GM12878 (cell line): ENCODE measurements at regions not wholly inside any gene's neighbourhood (a gene's known extent, or its start where the extent isn't known, plus 50 kb on each side); places are given as distances from the start of the nearest gene placed in this dataset.

Experiments
- ATAC-seq: fragments of 200-7000 bp; cut with Tn5 transposase; 3 replicates; pipeline ENCODE4 v1.9.1; 2020; ENCODE audit warnings: mild to moderate bottlenecking, moderate library complexity
- BruUV-seq: library from RNA; stranded (reverse); fragments of 400-500 nt; replicated peaks from 2 replicates; lab custom pipeline; 2021; lab: Mats Ljungman, UMichigan
- CTCF ChIA-PET: fragments of 300-600 bp; sonication (Branson Sonifier 250); formaldehyde crosslinking; extraction: SDS; loops from one replicate; lab custom pipeline; 2021; ENCODE audit warnings: inconsistent platforms; lab: Yijun Ruan, JAX
- POLR2A ChIA-PET: fragments of 350-600 bp; formaldehyde crosslinking; extraction: SDS; loops from one replicate; lab custom pipeline; 2021; ENCODE audit warnings: inconsistent platforms; lab: Charles Lee
- RAD21 ChIA-PET: fragments of 300-600 bp; sonication (Branson Sonifier 250); formaldehyde crosslinking; loops from one replicate; lab custom pipeline; 2023; ENCODE audit warnings: antibody characterized with exemption; ENCODE audit not compliant: unreplicated experiment; lab: Charles Lee
- SMC1A ChIA-PET: fragments of 300-600 bp; sonication (Branson Sonifier 250); formaldehyde crosslinking; loops from one replicate; lab custom pipeline; 2023; ENCODE audit not compliant: unreplicated experiment, uncharacterized antibody; lab: Charles Lee
- DNase-seq: peaks from one replicate; pipeline ENCODE4 v3.0.0-alpha.2; 2011; ENCODE audit warnings: low read depth, low spot score
- FAIRE-seq: peaks from 3 replicates; lab custom pipeline; 2011; peaks lifted over from hg19 to GRCh38; lab: Jason Lieb, UNC
- H2AFZ ChIP-seq: 2 replicates; pipeline ENCODE4 v1.6.0; 2011; ENCODE audit warnings: low read depth, low read length, control low read depth; ENCODE audit not compliant: control insufficient read depth
- H3K27ac ChIP-seq: 2 replicates; pipeline ENCODE4 v1.5.1; 2011; ENCODE audit warnings: control low read depth; ENCODE audit not compliant: control insufficient read depth, insufficient read depth
- H3K27me3 ChIP-seq, 2 experiments: replicated peaks in 1 of 2; 2 replicates each; pipeline versions ENCODE4 v1.6.0 to v1.6.1; 2011; ENCODE audit warnings: low read length in 1 of 2; ENCODE audit not compliant: control insufficient read depth in 2 of 2, insufficient read depth in 2 of 2
- H3K36me3 ChIP-seq, 2 experiments: 2 replicates each; pipeline ENCODE4 v1.5.1; 2011; ENCODE audit warnings: low read length in 1 of 2; ENCODE audit not compliant: control insufficient read depth in 2 of 2, insufficient read depth in 2 of 2
- H3K4me1 ChIP-seq: 2 replicates; pipeline ENCODE4 v1.6.1; 2011; ENCODE audit warnings: mild to moderate bottlenecking, low read length, moderate library complexity, mixed read lengths; ENCODE audit not compliant: control insufficient read depth, insufficient read depth
- H3K4me2 ChIP-seq: 2 replicates; pipeline ENCODE4 v1.6.0; 2011; ENCODE audit warnings: control low read depth; ENCODE audit not compliant: control insufficient read depth, insufficient read depth
- H3K4me3 ChIP-seq: fragments of 200-600 bp; sonication (generic); 2 replicates; pipeline ENCODE4 v1.5.1; 2016
- H3K79me2 ChIP-seq: 2 replicates; pipeline ENCODE4 v1.6.0; 2011; ENCODE audit warnings: low read length; ENCODE audit not compliant: control insufficient read depth, insufficient read depth
- H3K9ac ChIP-seq: 2 replicates; pipeline ENCODE4 v1.8.0; 2011; ENCODE audit warnings: low read length, control low read depth, mixed read lengths; ENCODE audit not compliant: control insufficient read depth, insufficient read depth
- H3K9me3 ChIP-seq: replicated peaks from 3 replicates; pipeline ENCODE4 v1.5.1; 2011; ENCODE audit warnings: mild to moderate bottlenecking, low read length; ENCODE audit not compliant: control insufficient read depth, insufficient read depth
- H4K20me1 ChIP-seq: 2 replicates; pipeline ENCODE4 v1.6.0; 2011; ENCODE audit not compliant: control insufficient read depth, insufficient read depth
- CEBPB ChIP-seq, 2 experiments: fragments of 150-350 bp in 1 of 2; IDR thresholded peaks; 2 replicates each; pipeline ENCODE4 v1.6.1; 2012 to 2014; ENCODE audit warnings: low read depth in 2 of 2, low read length in 2 of 2, borderline replicate concordance in 1 of 2, inconsistent platforms in 1 of 2
- IKZF1 ChIP-seq: fragments of 450-650 bp; conservative IDR thresholded peaks from 2 replicates; pipeline ENCODE4 v1.6.1; 2017; ENCODE audit warnings: antibody characterized with exemption, mild to moderate bottlenecking
- LARP7 ChIP-seq: fragments of 450-650 bp; IDR thresholded peaks from 2 replicates; pipeline ENCODE4 v1.6.1; 2017; ENCODE audit warnings: mild to moderate bottlenecking
- MYC ChIP-seq: IDR thresholded peaks from 2 replicates; pipeline ENCODE4 v1.6.1; 2011; ENCODE audit warnings: mild to moderate bottlenecking, low read length, moderate library complexity, inconsistent platforms; ENCODE audit not compliant: insufficient read depth, insufficient replicate concordance, insufficient read length, severe bottlenecking
- PAX5 ChIP-seq: IDR thresholded peaks from 2 replicates; pipeline ENCODE4 v1.6.1; 2011; ENCODE audit warnings: low read depth, low read length, borderline replicate concordance
- PBX3 ChIP-seq: IDR thresholded peaks from 2 replicates; pipeline ENCODE4 v1.6.1; 2011; ENCODE audit warnings: mild to moderate bottlenecking, low read depth, low read length, moderate library complexity; ENCODE audit not compliant: insufficient replicate concordance
- POU2F2 ChIP-seq: IDR thresholded peaks from 3 replicates; pipeline ENCODE4 v1.6.1; 2011; ENCODE audit warnings: low read depth, mild to moderate bottlenecking, low read length, borderline replicate concordance
- RFX5 ChIP-seq: IDR thresholded peaks from 2 replicates; pipeline ENCODE4 v1.6.1; 2011; ENCODE audit warnings: low read depth, low read length, improper control_type of control experiment
- SIN3A ChIP-seq: IDR thresholded peaks from 2 replicates; pipeline ENCODE4 v1.6.1; 2012; ENCODE audit warnings: low read depth, low read length, improper control_type of control experiment
- SP1 ChIP-seq: IDR thresholded peaks from one replicate; pipeline ENCODE4 v1.6.1; 2011; ENCODE audit warnings: low read depth, low read length
- TCF12 ChIP-seq: IDR thresholded peaks from 2 replicates; pipeline ENCODE4 v1.6.1; 2011; ENCODE audit warnings: low read depth, mild to moderate bottlenecking, low read length
- ZNF24 ChIP-seq: fragments of 450-650 bp; IDR thresholded peaks from 2 replicates; pipeline ENCODE4 v1.6.1; 2017; ENCODE audit warnings: antibody characterized with exemption, mild to moderate bottlenecking
- WGBS: methylation state at CpG from one replicate; pipeline ENCODE4 v1.1.6; 2016; ENCODE audit warnings: low lambda C conversion rate; ENCODE audit not compliant: insufficient replicate concordance, insufficient coverage; ENCODE audit errors: missing lambda C conversion rate; 5-methylcytosine and 5-hydroxymethylcytosine counted together
- in situ Hi-C: fragments of 300-500 bp; cut with MboI; formaldehyde crosslinking; loops from 9 replicates; pipeline ENCODE4 v1.14.3; 2018; ENCODE audit warnings: mixed read lengths
- intact Hi-C: fragments of 100-400 bp; cut with micrococcal nuclease; formaldehyde crosslinking; loops from one replicate; pipeline ENCODE4 v1.14.2; 2022; ENCODE audit not compliant: unreplicated experiment
- TF ChIP-seq, protein P1 (sequence below): IDR thresholded peaks from 2 replicates; pipeline ENCODE4 v1.6.1; 2011; ENCODE audit warnings: low read depth, mild to moderate bottlenecking, low read length, moderate library complexity, borderline replicate concordance; ENCODE audit errors: extremely low read depth
- TF ChIP-seq, protein P2 (sequence below): IDR thresholded peaks from 2 replicates; pipeline ENCODE4 v1.6.1; 2011; ENCODE audit warnings: low read depth, low read length, improper control_type of control experiment, borderline replicate concordance

- TF ChIP-seq POU2F2 (no peak), PAX5 (no peak), SP1 (no peak)
These were observed 67.4 kb upstream of the SLC34A2 start (continued) for GRCh38 chr4:25588206-25588605.

- BruUV-seq = no TSS peak
- SMC1A ChIA-PET = interaction anchor here (0.6 kb wide), 1 partner anchor 25 kb away, joined by 3 read pairs; no protein-coding TSS in a partner anchor
- Histone ChIP-seq H3K27me3 (no peaks in the 10 kb centered on the region), H4K20me1 (no peaks in the 10 kb centered on the region; the same call in 1 of the 2 replicates), H3K4me1 (no peaks in the 10 kb centered on the region), H3K9me3 (no peaks in the 10 kb centered on the region), H3K4me3 (no peak overlapping the region), H3K9ac (no peak overlapping the region), H3K79me2 (no peaks in the 10 kb centered on the region), H2AFZ (no peak overlapping the region), H3K27ac (no peak overlapping the region), H3K36me3 (no peaks in the 10 kb centered on the region), H3K4me2 (no peak overlapping the region)
- intact Hi-C loops = no loop called here
- DNase-seq (no peak), FAIRE-seq (no peak), ATAC-seq (no peak)
- POLR2A ChIA-PET = no interaction called here
- in situ Hi-C loops = no loop called here
- RAD21 ChIA-PET = no interaction called here
- CTCF ChIA-PET = no interaction called here
- TF ChIP-seq LARP7 (no peak), RFX5 (no peak), CEBPB (IDR thresholded peaks at IDR 0.05; ENCODE audit: borderline replicate concordance in 1 of 2, low read depth in 2 of 2, low read length in 2 of 2) (no peak), IKZF1 (no peak), SIN3A (no peak), TCF12 (no peak), PBX3 (no peak), ZNF24 (no peak), MYC (no peak)
- TF ChIP-seq, protein P1, sequence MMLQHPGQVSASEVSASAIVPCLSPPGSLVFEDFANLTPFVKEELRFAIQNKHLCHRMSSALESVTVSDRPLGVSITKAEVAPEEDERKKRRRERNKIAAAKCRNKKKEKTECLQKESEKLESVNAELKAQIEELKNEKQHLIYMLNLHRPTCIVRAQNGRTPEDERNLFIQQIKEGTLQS = no peak
- TF ChIP-seq, protein P2, sequence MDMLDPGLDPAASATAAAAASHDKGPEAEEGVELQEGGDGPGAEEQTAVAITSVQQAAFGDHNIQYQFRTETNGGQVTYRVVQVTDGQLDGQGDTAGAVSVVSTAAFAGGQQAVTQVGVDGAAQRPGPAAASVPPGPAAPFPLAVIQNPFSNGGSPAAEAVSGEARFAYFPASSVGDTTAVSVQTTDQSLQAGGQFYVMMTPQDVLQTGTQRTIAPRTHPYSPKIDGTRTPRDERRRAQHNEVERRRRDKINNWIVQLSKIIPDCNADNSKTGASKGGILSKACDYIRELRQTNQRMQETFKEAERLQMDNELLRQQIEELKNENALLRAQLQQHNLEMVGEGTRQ = no peak
- 27% methylated on average over 5 of the region's 5 CpGs for WGBS
These were observed 65.5 kb upstream of the SLC34A2 start for GRCh38 chr4:25590171-25590570.
